Mesendoderm (in vitro differentiated cells): ENCODE measurements at regions not wholly inside any gene's neighbourhood (a gene's known extent, or its start where the extent isn't known, plus 50 kb on each side); places are given as distances from the start of the nearest gene placed in this dataset.
"Not testable (repeated sequence)": the region's sequence is repeated elsewhere in the genome, so short reads cannot be mapped to it uniquely, and the experiment has no call there.

Source experiments
- DNase-seq: peaks from one replicate; pipeline ENCODE4 v3.0.0; 2013
- H2AK5ac ChIP-seq: 2 replicates; pipeline ENCODE4 v1.6.1; 2013; ENCODE audit warnings: low read length, inconsistent platforms
- H2BK120ac ChIP-seq: 2 replicates; pipeline ENCODE4 v1.6.1; 2013; ENCODE audit warnings: low read depth, mild to moderate bottlenecking, low read length, moderate library complexity, mixed read lengths
- H2BK15ac ChIP-seq: replicated peaks from 2 replicates; pipeline ENCODE4 v1.6.1; 2013; ENCODE audit warnings: low read depth, mild to moderate bottlenecking, moderate library complexity
- H2BK5ac ChIP-seq: 2 replicates; pipeline ENCODE4 v1.6.1; 2013; ENCODE audit warnings: low read length, inconsistent platforms
- H3K18ac ChIP-seq: 2 replicates; pipeline ENCODE4 v1.6.1; 2013; ENCODE audit warnings: mild to moderate bottlenecking, low read length, mixed read lengths
- H3K23ac ChIP-seq: one replicate; pipeline ENCODE4 v1.6.1; 2013; ENCODE audit warnings: low read length
- H3K27ac ChIP-seq: 2 replicates; pipeline ENCODE4 v1.5.1; 2013; ENCODE audit warnings: low read depth, mild to moderate bottlenecking, inconsistent platforms, low read length, moderate library complexity
- H3K27me3 ChIP-seq: 2 replicates; pipeline ENCODE4 v1.6.1; 2013; ENCODE audit warnings: low read length, control low read depth, mild to moderate bottlenecking, inconsistent platforms; ENCODE audit not compliant: insufficient read depth, poor library complexity
- H3K36me3 ChIP-seq: 2 replicates; pipeline ENCODE4 v1.6.1; 2013; ENCODE audit warnings: low read length, inconsistent platforms; ENCODE audit not compliant: control insufficient read depth, insufficient read depth
- H3K4ac ChIP-seq: one replicate; pipeline ENCODE4 v1.6.1; 2013; ENCODE audit warnings: low read depth, mild to moderate bottlenecking, low read length, moderate library complexity
- H3K4me1 ChIP-seq: 2 replicates; pipeline ENCODE4 v1.6.1; 2013; ENCODE audit warnings: low read depth, low read length, inconsistent platforms; ENCODE audit not compliant: control insufficient read depth
- H3K4me2 ChIP-seq: 2 replicates; pipeline ENCODE4 v1.6.1; 2013; ENCODE audit warnings: low read length
- H3K4me3 ChIP-seq: 2 replicates; pipeline ENCODE4 v1.5.1; 2013; ENCODE audit warnings: mild to moderate bottlenecking, low read length
- H3K56ac ChIP-seq: one replicate; pipeline ENCODE4 v1.6.1; 2013; ENCODE audit warnings: low read length
- H3K79me1 ChIP-seq: 2 replicates; pipeline ENCODE4 v1.6.1; 2013; ENCODE audit warnings: low read length, inconsistent platforms
- H3K79me2 ChIP-seq: 2 replicates; pipeline ENCODE4 v1.6.1; 2013; ENCODE audit warnings: mild to moderate bottlenecking, low read length; ENCODE audit not compliant: control insufficient read depth, insufficient read depth
- H3K9ac ChIP-seq: 2 replicates; pipeline ENCODE4 v1.6.1; 2013; ENCODE audit warnings: low read length, inconsistent platforms
- H4K5ac ChIP-seq: one replicate; pipeline ENCODE4 v1.6.1; 2013; ENCODE audit warnings: low read length
- H4K8ac ChIP-seq: one replicate; pipeline ENCODE4 v1.6.1; 2013; ENCODE audit warnings: low read depth, mild to moderate bottlenecking, control low read depth, low read length, moderate library complexity
- WGBS: extraction: QIAGEN DNeasy Blood & Tissue Kit; methylation state at CpG from one replicate; pipeline ENCODE4 v1.1.7; 2013; ENCODE audit warnings: low lambda C conversion rate, missing lambda C conversion rate; ENCODE audit not compliant: insufficient coverage; ENCODE audit errors: extremely low coverage; 5-methylcytosine and 5-hydroxymethylcytosine counted together

DNA sequence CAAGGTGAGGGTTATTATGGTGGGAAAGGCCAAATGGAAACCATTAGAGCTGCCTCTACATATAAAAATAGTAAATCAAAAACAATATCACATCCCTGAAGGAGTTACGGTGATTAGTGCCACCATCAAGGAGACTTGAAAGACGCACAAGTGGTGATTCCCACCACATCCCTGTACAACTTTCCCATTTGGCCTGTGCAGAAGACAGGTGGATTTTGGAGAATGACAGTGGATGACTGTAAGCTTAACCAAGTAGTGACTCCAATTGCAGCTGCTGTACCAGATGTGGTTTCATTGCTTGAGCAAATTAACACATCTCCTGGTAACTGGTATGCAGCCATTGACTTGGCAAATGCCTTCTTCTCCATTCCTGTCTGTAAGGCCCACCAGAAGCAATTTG is 54.0 kb upstream of the CCDC80 start:
- not testable (repeated sequence) for H3K79me2 ChIP-seq, H3K9ac ChIP-seq, H3K4me3 ChIP-seq, H2AK5ac ChIP-seq, H4K8ac ChIP-seq, H3K4me1 ChIP-seq, H3K4ac ChIP-seq, H3K79me1 ChIP-seq, H3K27ac ChIP-seq, H3K4me2 ChIP-seq, H3K27me3 ChIP-seq, H3K18ac ChIP-seq, DNase-seq, H2BK15ac ChIP-seq, H3K23ac ChIP-seq, H4K5ac ChIP-seq, H2BK5ac ChIP-seq, H3K36me3 ChIP-seq, H3K56ac ChIP-seq, H2BK120ac ChIP-seq
- WGBS, result no CpG with 5 or more reads among the region's 2 CpGs

- Histone ChIP-seq H3K4ac (no peak overlapping the region), H3K4me3 (no peak overlapping the region), H3K27ac (no peak overlapping the region), H3K23ac (no peak overlapping the region), H2BK5ac (no peak overlapping the region), H4K5ac (no peak overlapping the region), H3K9ac (no peak overlapping the region), H3K4me1 (no peaks in the 10 kb centered on the region), H3K27me3 (no peaks in the 10 kb centered on the region), H2BK15ac (no peak overlapping the region), H2AK5ac (no peak overlapping the region), H4K8ac (no peak overlapping the region), H3K18ac (peak overlapping the region; percentile 2), H3K4me2 (no peak overlapping the region), H3K79me2 (no peaks in the 10 kb centered on the region), H2BK120ac (no peak overlapping the region), H3K36me3 (no peaks in the 10 kb centered on the region), H3K56ac (peak overlapping the region; percentile 3), H3K79me1 (no peaks in the 10 kb centered on the region)
- DNase-seq, result peak; percentile 65
- WGBS, result no CpG with 5 or more reads among the region's 4 CpGs
These were observed 52.2 kb upstream of the CCDC80 start for GRCh38 chr3:112693186-112693585.
